IPS-18a (cell line): ENCODE measurements at regions not wholly inside any gene's neighbourhood (a gene's known extent, or its start where the extent isn't known, plus 50 kb on each side); places are given as distances from the start of the nearest gene placed in this dataset.

Experiments used
- H3K27ac ChIP-seq: one replicate; pipeline ENCODE4 v1.5.1; 2013; ENCODE audit warnings: low read length
- H3K27me3 ChIP-seq: one replicate; pipeline ENCODE4 v1.6.1; 2013; ENCODE audit warnings: mild to moderate bottlenecking, low read length; ENCODE audit not compliant: control insufficient read depth, insufficient read depth
- H3K36me3 ChIP-seq: one replicate; pipeline ENCODE4 v1.6.1; 2013; ENCODE audit warnings: low read depth, low read length; ENCODE audit not compliant: control insufficient read depth
- H3K4me1 ChIP-seq: one replicate; pipeline ENCODE4 v1.6.1; 2013; ENCODE audit warnings: low read depth, low read length; ENCODE audit not compliant: control insufficient read depth
- H3K4me3 ChIP-seq: one replicate; pipeline ENCODE4 v1.5.1; 2013; ENCODE audit warnings: low read length
- H3K9ac ChIP-seq: one replicate; pipeline ENCODE4 v1.6.1; 2013; ENCODE audit warnings: mild to moderate bottlenecking, low read length, moderate library complexity
- H3K9me3 ChIP-seq: one replicate; pipeline ENCODE4 v1.6.1; 2013; ENCODE audit warnings: low read depth, low read length; ENCODE audit not compliant: control insufficient read depth

- Histone ChIP-seq H3K9me3 (peaks cover 16% of the 10 kb centered on the region), H3K4me3 (no peak overlapping the region), H3K9ac (no peak overlapping the region), H3K27ac (no peak overlapping the region), H3K4me1 (no peaks in the 10 kb centered on the region), H3K36me3 (no peaks in the 10 kb centered on the region), H3K27me3 (no peaks in the 10 kb centered on the region)
Measured at GRCh38 chr21:24011087-24011486, 1596.2 kb downstream of the MRPL39 start.

- peaks cover 17% of the 10 kb centered on the region for H3K9me3 ChIP-seq
- H3K4me1 ChIP-seq: no peaks in the 10 kb centered on the region
- no peak overlapping the region for H3K27ac ChIP-seq
- H3K4me3 ChIP-seq: no peak overlapping the region
- H3K36me3 ChIP-seq: no peaks in the 10 kb centered on the region
- H3K9ac ChIP-seq: no peak overlapping the region
- no peaks in the 10 kb centered on the region for H3K27me3 ChIP-seq
Measured at GRCh38 chr21:24007592-24007991, 1599.7 kb downstream of the MRPL39 start.

GRCh38 chr21:23986987-23987386 is 1620.3 kb downstream of the MRPL39 start:
- no peaks in the 10 kb centered on the region for H3K27me3 ChIP-seq
- no peak overlapping the region for H3K4me3 ChIP-seq
- H3K9ac ChIP-seq: no peak overlapping the region
- peaks cover 26% of the 10 kb centered on the region for H3K9me3 ChIP-seq
- no peak overlapping the region for H3K27ac ChIP-seq
- no peaks in the 10 kb centered on the region for H3K36me3 ChIP-seq
- H3K4me1 ChIP-seq: no peaks in the 10 kb centered on the region

- Histone ChIP-seq H3K9me3 (peaks cover 20% of the 10 kb centered on the region), H3K27ac (no peak overlapping the region), H3K4me1 (no peaks in the 10 kb centered on the region), H3K36me3 (no peaks in the 10 kb centered on the region), H3K27me3 (no peaks in the 10 kb centered on the region), H3K9ac (no peak overlapping the region), H3K4me3 (no peak overlapping the region)
Measured at GRCh38 chr21:23986214-23986613, 1621.1 kb downstream of the MRPL39 start.

- Histone ChIP-seq H3K4me1 (no peaks in the 10 kb centered on the region), H3K9me3 (peaks cover 19% of the 10 kb centered on the region), H3K4me3 (no peak overlapping the region), H3K36me3 (no peaks in the 10 kb centered on the region), H3K27me3 (no peaks in the 10 kb centered on the region), H3K9ac (no peak overlapping the region), H3K27ac (no peak overlapping the region)
Measured at GRCh38 chr21:23982546-23982945, 1624.7 kb downstream of the MRPL39 start.

GRCh38 chr21:23977971-23978370 is 1629.3 kb downstream of the MRPL39 start:
- no peak overlapping the region for H3K27ac ChIP-seq
- H3K4me3 ChIP-seq: no peak overlapping the region
- no peaks in the 10 kb centered on the region for H3K27me3 ChIP-seq
- H3K9me3 ChIP-seq: peaks cover 4% of the 10 kb centered on the region
- no peak overlapping the region for H3K9ac ChIP-seq
- no peaks in the 10 kb centered on the region for H3K36me3 ChIP-seq
- no peaks in the 10 kb centered on the region for H3K4me1 ChIP-seq

GRCh38 chr21:23968722-23969647 is 1638.3 kb downstream of the MRPL39 start:
- no peak overlapping the region for H3K27ac ChIP-seq
- no peak overlapping the region for H3K4me3 ChIP-seq
- no peak overlapping the region for H3K9ac ChIP-seq
- no peaks in the 10 kb centered on the region for H3K36me3 ChIP-seq
- H3K4me1 ChIP-seq: no peaks in the 10 kb centered on the region
- peaks cover 4% of the 10 kb centered on the region for H3K9me3 ChIP-seq
- H3K27me3 ChIP-seq: no peaks in the 10 kb centered on the region

GRCh38 chr21:23968008-23968407 is 1639.3 kb downstream of the MRPL39 start:
- no peak overlapping the region for H3K4me3 ChIP-seq
- H3K27ac ChIP-seq: no peak overlapping the region
- H3K9me3 ChIP-seq: peaks cover 4% of the 10 kb centered on the region
- H3K27me3 ChIP-seq: no peaks in the 10 kb centered on the region
- H3K4me1 ChIP-seq: no peaks in the 10 kb centered on the region
- H3K36me3 ChIP-seq: no peaks in the 10 kb centered on the region
- no peak overlapping the region for H3K9ac ChIP-seq

GRCh38 chr21:23963454-23963853 is 1643.8 kb downstream of the MRPL39 start:
- Histone ChIP-seq H3K27me3 (no peaks in the 10 kb centered on the region), H3K9me3 (peaks cover 10% of the 10 kb centered on the region), H3K4me3 (no peak overlapping the region), H3K27ac (no peak overlapping the region), H3K4me1 (no peaks in the 10 kb centered on the region), H3K36me3 (no peaks in the 10 kb centered on the region), H3K9ac (no peak overlapping the region)

GRCh38 chr21:23960769-23961168 is 1646.5 kb downstream of the MRPL39 start:
- no peak overlapping the region for H3K9ac ChIP-seq
- H3K9me3 ChIP-seq: peaks cover 10% of the 10 kb centered on the region
- H3K27ac ChIP-seq: no peak overlapping the region

GRCh38 chr21:23955135-23955843 is 1652.0 kb downstream of the MRPL39 start:
- Histone ChIP-seq H3K9ac (no peak overlapping the region), H3K27ac (no peak overlapping the region), H3K9me3 (peaks cover 8% of the 10 kb centered on the region), H3K4me1 (no peaks in the 10 kb centered on the region), H3K4me3 (no peak overlapping the region), H3K27me3 (no peaks in the 10 kb centered on the region), H3K36me3 (no peaks in the 10 kb centered on the region)

More at GRCh38 chr21:23960769-23961168, 1646.5 kb downstream of the MRPL39 start:
- Histone ChIP-seq H3K4me3 (no peak overlapping the region), H3K36me3 (no peaks in the 10 kb centered on the region), H3K4me1 (no peaks in the 10 kb centered on the region), H3K27me3 (no peaks in the 10 kb centered on the region)
